HCT116 (cell line): ENCODE measurements at regions not wholly inside any gene's neighbourhood (a gene's known extent, or its start where the extent isn't known, plus 50 kb on each side); places are given as distances from the start of the nearest gene placed in this dataset.

ENCODE experiments used
- EGR1 ChIP-seq: IDR thresholded peaks from 2 replicates; pipeline ENCODE4 v1.6.1; 2012; ENCODE audit warnings: low read depth
- EZH2 ChIP-seq: fragments of 200-600 bp; sonication (generic); IDR thresholded peaks from 2 replicates; pipeline ENCODE4 v1.6.1; 2017; ENCODE audit warnings: antibody characterized with exemption, mixed run types
- EZH2phosphoT487 ChIP-seq: fragments of 200-600 bp; IDR thresholded peaks from 2 replicates; pipeline ENCODE4 v1.6.1; 2018; ENCODE audit warnings: antibody characterized with exemption, borderline replicate concordance
- POLR2A ChIP-seq: IDR thresholded peaks from 2 replicates; pipeline ENCODE4 v1.7.0; 2011; ENCODE audit warnings: borderline replicate concordance; ENCODE audit not compliant: insufficient read depth, insufficient read length; ENCODE audit errors: extremely low read depth
- TF ChIP-seq, protein P1 (sequence below), 3 experiments: fragments of 200-600 bp in 1 of 3; sonication (generic) in 1 of 3; IDR thresholded peaks in 2 of 3; conservative IDR thresholded peaks in 1 of 3; 2 replicates each; pipeline ENCODE4 v1.5.1; 2012 to 2017; ENCODE audit warnings: low read depth in 2 of 3, low read length in 2 of 3, antibody characterized with exemption in 1 of 3, borderline replicate concordance in 1 of 3, control low read depth in 1 of 3, mild to moderate bottlenecking in 1 of 3, mixed read lengths in 1 of 3, mixed run types in 1 of 3, moderate library complexity in 1 of 3; ENCODE audit not compliant: insufficient read depth in 1 of 3
- TF ChIP-seq, protein P2 (sequence below): IDR thresholded peaks from 2 replicates; pipeline ENCODE4 v1.6.1; 2012
- TF ChIP-seq, protein P3 (sequence below): IDR thresholded peaks from 2 replicates; pipeline ENCODE4 v1.6.1; 2012; ENCODE audit warnings: low read depth

DNA sequence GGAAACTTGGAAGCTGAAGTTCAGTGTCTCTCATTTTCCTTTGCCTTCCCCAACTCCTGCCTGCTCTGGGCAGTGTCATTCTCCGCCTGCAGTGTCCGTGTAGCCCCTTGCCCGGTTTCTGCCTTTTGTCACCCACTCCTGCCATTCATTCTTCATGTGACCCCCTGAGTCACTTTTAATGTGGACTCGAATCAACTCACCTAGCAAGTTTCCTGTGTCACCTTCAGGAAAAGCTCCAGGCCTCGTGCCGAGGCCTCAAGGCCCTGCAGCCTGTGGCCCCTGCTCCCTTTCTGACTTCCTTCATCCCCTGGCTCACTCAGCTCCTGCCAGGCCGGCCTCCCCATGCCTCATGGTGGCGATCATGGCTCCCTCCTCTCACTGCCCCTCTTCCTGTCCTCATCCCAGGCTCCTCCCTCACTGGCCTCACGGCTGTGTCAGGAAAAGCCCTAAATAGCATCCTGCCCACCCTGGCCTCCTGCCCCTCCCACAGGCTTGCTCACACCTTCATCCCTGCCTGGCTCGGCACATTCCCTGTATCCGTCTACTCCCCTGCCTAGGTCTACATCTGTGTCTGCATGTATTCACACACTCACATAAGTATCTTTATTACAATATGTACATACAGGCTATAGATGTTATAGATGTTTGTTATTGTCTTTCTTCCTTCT is 294.9 kb downstream of the MED10 start:
- TF ChIP-seq POLR2A: no peak
- TF ChIP-seq, protein P1, sequence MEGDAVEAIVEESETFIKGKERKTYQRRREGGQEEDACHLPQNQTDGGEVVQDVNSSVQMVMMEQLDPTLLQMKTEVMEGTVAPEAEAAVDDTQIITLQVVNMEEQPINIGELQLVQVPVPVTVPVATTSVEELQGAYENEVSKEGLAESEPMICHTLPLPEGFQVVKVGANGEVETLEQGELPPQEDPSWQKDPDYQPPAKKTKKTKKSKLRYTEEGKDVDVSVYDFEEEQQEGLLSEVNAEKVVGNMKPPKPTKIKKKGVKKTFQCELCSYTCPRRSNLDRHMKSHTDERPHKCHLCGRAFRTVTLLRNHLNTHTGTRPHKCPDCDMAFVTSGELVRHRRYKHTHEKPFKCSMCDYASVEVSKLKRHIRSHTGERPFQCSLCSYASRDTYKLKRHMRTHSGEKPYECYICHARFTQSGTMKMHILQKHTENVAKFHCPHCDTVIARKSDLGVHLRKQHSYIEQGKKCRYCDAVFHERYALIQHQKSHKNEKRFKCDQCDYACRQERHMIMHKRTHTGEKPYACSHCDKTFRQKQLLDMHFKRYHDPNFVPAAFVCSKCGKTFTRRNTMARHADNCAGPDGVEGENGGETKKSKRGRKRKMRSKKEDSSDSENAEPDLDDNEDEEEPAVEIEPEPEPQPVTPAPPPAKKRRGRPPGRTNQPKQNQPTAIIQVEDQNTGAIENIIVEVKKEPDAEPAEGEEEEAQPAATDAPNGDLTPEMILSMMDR (IDR thresholded peaks at IDR 0.05 in 2 of 3, conservative IDR thresholded peaks at IDR 0.05 in 1 of 3; ENCODE audit: borderline replicate concordance in 1 of 3, insufficient read depth in 1 of 3, low read depth in 2 of 3, low read length in 2 of 3): no peak
- TF ChIP-seq, protein P2, sequence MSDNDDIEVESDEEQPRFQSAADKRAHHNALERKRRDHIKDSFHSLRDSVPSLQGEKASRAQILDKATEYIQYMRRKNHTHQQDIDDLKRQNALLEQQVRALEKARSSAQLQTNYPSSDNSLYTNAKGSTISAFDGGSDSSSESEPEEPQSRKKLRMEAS: no peak
- TF ChIP-seq, protein P3, sequence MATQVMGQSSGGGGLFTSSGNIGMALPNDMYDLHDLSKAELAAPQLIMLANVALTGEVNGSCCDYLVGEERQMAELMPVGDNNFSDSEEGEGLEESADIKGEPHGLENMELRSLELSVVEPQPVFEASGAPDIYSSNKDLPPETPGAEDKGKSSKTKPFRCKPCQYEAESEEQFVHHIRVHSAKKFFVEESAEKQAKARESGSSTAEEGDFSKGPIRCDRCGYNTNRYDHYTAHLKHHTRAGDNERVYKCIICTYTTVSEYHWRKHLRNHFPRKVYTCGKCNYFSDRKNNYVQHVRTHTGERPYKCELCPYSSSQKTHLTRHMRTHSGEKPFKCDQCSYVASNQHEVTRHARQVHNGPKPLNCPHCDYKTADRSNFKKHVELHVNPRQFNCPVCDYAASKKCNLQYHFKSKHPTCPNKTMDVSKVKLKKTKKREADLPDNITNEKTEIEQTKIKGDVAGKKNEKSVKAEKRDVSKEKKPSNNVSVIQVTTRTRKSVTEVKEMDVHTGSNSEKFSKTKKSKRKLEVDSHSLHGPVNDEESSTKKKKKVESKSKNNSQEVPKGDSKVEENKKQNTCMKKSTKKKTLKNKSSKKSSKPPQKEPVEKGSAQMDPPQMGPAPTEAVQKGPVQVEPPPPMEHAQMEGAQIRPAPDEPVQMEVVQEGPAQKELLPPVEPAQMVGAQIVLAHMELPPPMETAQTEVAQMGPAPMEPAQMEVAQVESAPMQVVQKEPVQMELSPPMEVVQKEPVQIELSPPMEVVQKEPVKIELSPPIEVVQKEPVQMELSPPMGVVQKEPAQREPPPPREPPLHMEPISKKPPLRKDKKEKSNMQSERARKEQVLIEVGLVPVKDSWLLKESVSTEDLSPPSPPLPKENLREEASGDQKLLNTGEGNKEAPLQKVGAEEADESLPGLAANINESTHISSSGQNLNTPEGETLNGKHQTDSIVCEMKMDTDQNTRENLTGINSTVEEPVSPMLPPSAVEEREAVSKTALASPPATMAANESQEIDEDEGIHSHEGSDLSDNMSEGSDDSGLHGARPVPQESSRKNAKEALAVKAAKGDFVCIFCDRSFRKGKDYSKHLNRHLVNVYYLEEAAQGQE: no peak
- no peak for TF ChIP-seq EZH2
- TF ChIP-seq EGR1: no peak
- no peak for TF ChIP-seq EZH2phosphoT487
